Hepatocyte (in vitro differentiated cells): ENCODE measurements at regions not wholly inside any gene's neighbourhood (a gene's known extent, or its start where the extent isn't known, plus 50 kb on each side); places are given as distances from the start of the nearest gene placed in this dataset.

Experiments used
- CTCF ChIP-seq: fragments of 200-600 bp; sonication (generic); IDR thresholded peaks from 2 replicates; pipeline ENCODE4 v1.5.1; 2016; ENCODE audit warnings: antibody characterized with exemption, mild to moderate bottlenecking; ENCODE audit not compliant: poor library complexity
- EZH2 ChIP-seq: fragments of 200-600 bp; sonication (generic); IDR thresholded peaks from 2 replicates; pipeline ENCODE4 v1.6.1; 2016; ENCODE audit warnings: antibody characterized with exemption, mild to moderate bottlenecking, borderline replicate concordance
- EZH2phosphoT487 ChIP-seq: fragments of 200-600 bp; sonication (generic); IDR thresholded peaks from one replicate; pipeline ENCODE4 v1.6.1; 2018; ENCODE audit warnings: antibody characterized with exemption, mild to moderate bottlenecking, low read depth, moderate library complexity; ENCODE audit not compliant: unreplicated experiment, severe bottlenecking

GRCh38 chr3:6471744-6472143, 389.2 kb upstream of the GRM7 start:
- TF ChIP-seq CTCF (no peak), EZH2 (no peak), EZH2phosphoT487 (no peak)
